HepG2 (cell line): ENCODE measurements at regions not wholly inside any gene's neighbourhood (a gene's known extent, or its start where the extent isn't known, plus 50 kb on each side); places are given as distances from the start of the nearest gene placed in this dataset.
"Not testable (repeated sequence)": the region's sequence is repeated elsewhere in the genome, so short reads cannot be mapped to it uniquely, and the experiment has no call there.

Experiments used
- DPF2 ChIP-seq: sonication (generic); formaldehyde crosslinking; IDR thresholded peaks from 2 replicates; pipeline ENCODE4 v1.4.0; 2020; ENCODE audit warnings: mild to moderate bottlenecking, low read depth, missing genetic modification reagents, borderline replicate concordance
- ESRRA ChIP-seq: sonication (generic); formaldehyde crosslinking; IDR thresholded peaks from 2 replicates; pipeline ENCODE4 v1.5.1; 2020; ENCODE audit warnings: mild to moderate bottlenecking, low read depth, missing genetic modification reagents
- HHEX ChIP-seq: IDR thresholded peaks from 2 replicates; pipeline ENCODE4 v1.6.1; 2016; ENCODE audit warnings: control low read depth
- LCORL ChIP-seq, 2 experiments: fragments of 450-650 bp in 1 of 2; sonication (generic) in 1 of 2; formaldehyde crosslinking in 1 of 2; IDR thresholded peaks; 2 replicates each; pipeline versions ENCODE4 v1.5.0 to v1.6.1; 2017 to 2020; ENCODE audit warnings: antibody characterized with exemption in 1 of 2, missing genetic modification reagents in 1 of 2
- MAZ ChIP-seq, 2 experiments: sonication (generic) in 1 of 2; formaldehyde crosslinking in 1 of 2; IDR thresholded peaks; 2 replicates each; pipeline versions ENCODE4 v1.5.0 to v1.6.1; 2012 to 2020; ENCODE audit warnings: low read depth in 2 of 2, mild to moderate bottlenecking in 2 of 2, borderline replicate concordance in 1 of 2, improper control_type of control experiment in 1 of 2, low read length in 1 of 2, missing genetic modification reagents in 1 of 2, moderate library complexity in 1 of 2
- NCOA2 ChIP-seq: sonication (generic); formaldehyde crosslinking; IDR thresholded peaks from 2 replicates; pipeline ENCODE4 v1.8.0; 2022; ENCODE audit warnings: inconsistent platforms
- NONO ChIP-seq, 2 experiments: fragments of 450-650 bp in 1 of 2; sonication (generic) in 1 of 2; formaldehyde crosslinking in 1 of 2; IDR thresholded peaks in 1 of 2; conservative IDR thresholded peaks in 1 of 2; 2 replicates each; pipeline versions ENCODE4 v1.6.1 to v1.8.0; 2017 to 2022; ENCODE audit warnings: mild to moderate bottlenecking in 1 of 2, missing genetic modification reagents in 1 of 2, moderate library complexity in 1 of 2
- POGZ ChIP-seq: sonication (generic); formaldehyde crosslinking; IDR thresholded peaks from 2 replicates; pipeline ENCODE4 v1.4.0; 2020; ENCODE audit warnings: mild to moderate bottlenecking, missing genetic modification reagents
- SALL1 ChIP-seq: sonication (generic); formaldehyde crosslinking; IDR thresholded peaks from 2 replicates; pipeline ENCODE4 v1.8.0; 2022; ENCODE audit warnings: mild to moderate bottlenecking, missing genetic modification reagents
- TOE1 ChIP-seq: sonication (generic); formaldehyde crosslinking; IDR thresholded peaks from 2 replicates; pipeline ENCODE4 v1.4.0; 2020; ENCODE audit warnings: mild to moderate bottlenecking, missing genetic modification reagents
- ZBTB3 ChIP-seq: sonication (generic); formaldehyde crosslinking; IDR thresholded peaks from 2 replicates; pipeline ENCODE4 v1.4.0; 2020; ENCODE audit warnings: low read depth, mild to moderate bottlenecking, moderate library complexity, missing genetic modification reagents, borderline replicate concordance
- ZNF644 ChIP-seq: IDR thresholded peaks from 2 replicates; pipeline ENCODE4 v1.6.1; 2016; ENCODE audit warnings: low read depth
- TF ChIP-seq, protein P1 (sequence below): IDR thresholded peaks from 2 replicates; pipeline ENCODE4 v1.6.1; 2018; ENCODE audit warnings: missing genetic modification reagents
- TF ChIP-seq, protein P2 (sequence below): sonication (generic); formaldehyde crosslinking; IDR thresholded peaks from 2 replicates; pipeline ENCODE4 v1.4.0; 2020; ENCODE audit warnings: missing genetic modification reagents
- TF ChIP-seq, protein P3 (sequence below), 2 experiments: sonication (generic) in 1 of 2; formaldehyde crosslinking in 1 of 2; IDR thresholded peaks; 2 replicates each; pipeline versions ENCODE4 v1.4.0 to v1.6.1; 2016 to 2020; ENCODE audit warnings: borderline replicate concordance in 1 of 2, low read depth in 1 of 2, mild to moderate bottlenecking in 1 of 2, missing genetic modification reagents in 1 of 2

DNA sequence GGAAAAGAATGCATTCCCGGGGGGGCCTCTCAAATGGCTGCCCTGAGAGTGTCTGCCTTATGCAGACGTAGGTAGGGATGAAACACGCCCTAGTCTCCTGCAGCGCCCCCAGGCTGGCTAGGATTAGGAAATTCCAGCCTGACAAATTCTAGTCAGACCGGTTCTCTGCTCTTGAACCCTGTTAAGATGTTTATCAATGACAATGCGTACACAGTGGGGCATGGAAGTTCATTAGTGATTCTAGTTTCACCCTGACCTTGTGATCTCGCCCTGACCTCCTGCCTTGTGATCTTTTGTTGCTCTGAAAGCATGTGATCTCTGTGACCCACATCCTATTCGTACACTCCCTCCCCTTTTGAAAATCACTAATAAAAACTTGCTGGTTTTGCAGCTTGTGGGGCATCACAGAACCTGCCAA, 88.7 kb downstream of the MAP3K8 start (continued):
- not testable (repeated sequence) for TF ChIP-seq MAZ (IDR thresholded peaks at IDR 0.05; ENCODE audit: borderline replicate concordance, low read depth, low read length); LCORL (IDR thresholded peaks at IDR 0.05); NONO (IDR thresholded peaks at IDR 0.05)
- TF ChIP-seq MAZ (CRISPR knock-in tag; IDR thresholded peaks at IDR 0.05; ENCODE audit: low read depth) (peak; percentile 50; the same call in 1 of the 2 replicates), ZNF644 (0 out of 2 replicates have a peak, but pooled peaks have one; percentile 16), LCORL (CRISPR knock-in tag; IDR thresholded peaks at IDR 0.05) (peak; percentile 92), POGZ (CRISPR knock-in tag) (peak; percentile 82), SALL1 (peak; percentile 96), NCOA2 (peak; percentile 93), TOE1 (CRISPR knock-in tag) (0 out of 2 replicates have a peak, but pooled peaks have one; percentile 53), ESRRA (CRISPR knock-in tag) (peak; percentile 98), DPF2 (CRISPR knock-in tag) (0 out of 2 replicates have a peak, but pooled peaks have one; percentile 72), HHEX (CRISPR knock-in tag) (peak; percentile 59; the same call in 1 of the 2 replicates), NONO (CRISPR knock-in tag; conservative IDR thresholded peaks at IDR 0.05) (peak; percentile 69), ZBTB3 (0 out of 2 replicates have a peak, but pooled peaks have one; percentile 35)
- TF ChIP-seq, protein P1, sequence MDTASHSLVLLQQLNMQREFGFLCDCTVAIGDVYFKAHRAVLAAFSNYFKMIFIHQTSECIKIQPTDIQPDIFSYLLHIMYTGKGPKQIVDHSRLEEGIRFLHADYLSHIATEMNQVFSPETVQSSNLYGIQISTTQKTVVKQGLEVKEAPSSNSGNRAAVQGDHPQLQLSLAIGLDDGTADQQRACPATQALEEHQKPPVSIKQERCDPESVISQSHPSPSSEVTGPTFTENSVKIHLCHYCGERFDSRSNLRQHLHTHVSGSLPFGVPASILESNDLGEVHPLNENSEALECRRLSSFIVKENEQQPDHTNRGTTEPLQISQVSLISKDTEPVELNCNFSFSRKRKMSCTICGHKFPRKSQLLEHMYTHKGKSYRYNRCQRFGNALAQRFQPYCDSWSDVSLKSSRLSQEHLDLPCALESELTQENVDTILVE: 0 out of 2 replicates have a peak, but pooled peaks have one; percentile 40
- TF ChIP-seq, protein P2, sequence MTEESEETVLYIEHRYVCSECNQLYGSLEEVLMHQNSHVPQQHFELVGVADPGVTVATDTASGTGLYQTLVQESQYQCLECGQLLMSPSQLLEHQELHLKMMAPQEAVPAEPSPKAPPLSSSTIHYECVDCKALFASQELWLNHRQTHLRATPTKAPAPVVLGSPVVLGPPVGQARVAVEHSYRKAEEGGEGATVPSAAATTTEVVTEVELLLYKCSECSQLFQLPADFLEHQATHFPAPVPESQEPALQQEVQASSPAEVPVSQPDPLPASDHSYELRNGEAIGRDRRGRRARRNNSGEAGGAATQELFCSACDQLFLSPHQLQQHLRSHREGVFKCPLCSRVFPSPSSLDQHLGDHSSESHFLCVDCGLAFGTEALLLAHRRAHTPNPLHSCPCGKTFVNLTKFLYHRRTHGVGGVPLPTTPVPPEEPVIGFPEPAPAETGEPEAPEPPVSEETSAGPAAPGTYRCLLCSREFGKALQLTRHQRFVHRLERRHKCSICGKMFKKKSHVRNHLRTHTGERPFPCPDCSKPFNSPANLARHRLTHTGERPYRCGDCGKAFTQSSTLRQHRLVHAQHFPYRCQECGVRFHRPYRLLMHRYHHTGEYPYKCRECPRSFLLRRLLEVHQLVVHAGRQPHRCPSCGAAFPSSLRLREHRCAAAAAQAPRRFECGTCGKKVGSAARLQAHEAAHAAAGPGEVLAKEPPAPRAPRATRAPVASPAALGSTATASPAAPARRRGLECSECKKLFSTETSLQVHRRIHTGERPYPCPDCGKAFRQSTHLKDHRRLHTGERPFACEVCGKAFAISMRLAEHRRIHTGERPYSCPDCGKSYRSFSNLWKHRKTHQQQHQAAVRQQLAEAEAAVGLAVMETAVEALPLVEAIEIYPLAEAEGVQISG: peak; percentile 36
- TF ChIP-seq, protein P3, sequence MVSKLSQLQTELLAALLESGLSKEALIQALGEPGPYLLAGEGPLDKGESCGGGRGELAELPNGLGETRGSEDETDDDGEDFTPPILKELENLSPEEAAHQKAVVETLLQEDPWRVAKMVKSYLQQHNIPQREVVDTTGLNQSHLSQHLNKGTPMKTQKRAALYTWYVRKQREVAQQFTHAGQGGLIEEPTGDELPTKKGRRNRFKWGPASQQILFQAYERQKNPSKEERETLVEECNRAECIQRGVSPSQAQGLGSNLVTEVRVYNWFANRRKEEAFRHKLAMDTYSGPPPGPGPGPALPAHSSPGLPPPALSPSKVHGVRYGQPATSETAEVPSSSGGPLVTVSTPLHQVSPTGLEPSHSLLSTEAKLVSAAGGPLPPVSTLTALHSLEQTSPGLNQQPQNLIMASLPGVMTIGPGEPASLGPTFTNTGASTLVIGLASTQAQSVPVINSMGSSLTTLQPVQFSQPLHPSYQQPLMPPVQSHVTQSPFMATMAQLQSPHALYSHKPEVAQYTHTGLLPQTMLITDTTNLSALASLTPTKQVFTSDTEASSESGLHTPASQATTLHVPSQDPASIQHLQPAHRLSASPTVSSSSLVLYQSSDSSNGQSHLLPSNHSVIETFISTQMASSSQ (IDR thresholded peaks at IDR 0.05; ENCODE audit: low read depth): peak; percentile 83
- TF ChIP-seq, protein P3 (CRISPR knock-in tag; IDR thresholded peaks at IDR 0.05; ENCODE audit: borderline replicate concordance): peak; percentile 95
